NOMO-1 (cell line): ENCODE measurements at regions not wholly inside any gene's neighbourhood (a gene's known extent, or its start where the extent isn't known, plus 50 kb on each side); places are given as distances from the start of the nearest gene placed in this dataset.

Experiments
- DNase-seq, 2 experiments: peaks; one replicate each; lab custom pipeline; 2025; ENCODE audit not compliant: unreplicated experiment in 2 of 2; lab: John Stamatoyannopoulos, UW

GRCh38 chr5:164433106-164433870 is 927.9 kb downstream of the MAT2B start:
- no peak for DNase-seq

GRCh38 chr5:164435576-164435975 is 930.2 kb downstream of the MAT2B start:
- DNase-seq: no peak

GRCh38 chr5:164439799-164440198 is 934.4 kb downstream of the MAT2B start:
- DNase-seq: no peak

- no peak for DNase-seq
Measured at GRCh38 chr5:164449460-164449859, 944.0 kb downstream of the MAT2B start.

- DNase-seq: no peak
Measured at GRCh38 chr5:164466033-164466432, 960.6 kb downstream of the MAT2B start.

- no peak for DNase-seq
Measured at GRCh38 chr5:164470312-164470711, 964.9 kb downstream of the MAT2B start.

GRCh38 chr5:164472165-164472564 is 966.7 kb downstream of the MAT2B start:
- DNase-seq: no peak

- DNase-seq: no peak
Measured at GRCh38 chr5:164475339-164475977, 970.0 kb downstream of the MAT2B start.

GRCh38 chr5:164481270-164481669 is 975.9 kb downstream of the MAT2B start:
- DNase-seq: no peak

GRCh38 chr5:164482351-164482750 is 976.9 kb downstream of the MAT2B start:
- DNase-seq: no peak

- DNase-seq: no peak
Measured at GRCh38 chr5:164484948-164485347, 979.5 kb downstream of the MAT2B start.

GRCh38 chr5:164487939-164488338 is 982.5 kb downstream of the MAT2B start:
- DNase-seq: no peak

- DNase-seq: no peak
Measured at GRCh38 chr5:164497311-164498064, 992.1 kb downstream of the MAT2B start.

- DNase-seq: no peak
Measured at GRCh38 chr5:164498438-164498837, 993.0 kb downstream of the MAT2B start.

- no peak for DNase-seq
Measured at GRCh38 chr5:164500856-164501255, 995.4 kb downstream of the MAT2B start.

GRCh38 chr5:164501344-164501743 is 995.9 kb downstream of the MAT2B start:
- DNase-seq: no peak

GRCh38 chr5:164504141-164504772 is 998.8 kb downstream of the MAT2B start:
- peak; percentile 37 to 79 for DNase-seq

- no peak for DNase-seq
Measured at GRCh38 chr5:164505791-164506190, 1000.4 kb downstream of the MAT2B start.

GRCh38 chr5:164518067-164518740 is 1012.8 kb downstream of the MAT2B start:
- DNase-seq: peak; percentile 41 to 44

- DNase-seq: no peak
Measured at GRCh38 chr5:164518741-164519080, 1013.3 kb downstream of the MAT2B start.
